Limb (tissue), 2 donors: ENCODE measurements at regions not wholly inside any gene's neighbourhood (a gene's known extent, or its start where the extent isn't known, plus 50 kb on each side); places are given as distances from the start of the nearest gene placed in this dataset.

ENCODE experiments used
- DNase-seq, 2 donors: peaks; one replicate each; pipeline ENCODE4 v3.0.0-alpha.2; 2016; ENCODE audit errors: extremely low spot score in 2 of 2

DNA sequence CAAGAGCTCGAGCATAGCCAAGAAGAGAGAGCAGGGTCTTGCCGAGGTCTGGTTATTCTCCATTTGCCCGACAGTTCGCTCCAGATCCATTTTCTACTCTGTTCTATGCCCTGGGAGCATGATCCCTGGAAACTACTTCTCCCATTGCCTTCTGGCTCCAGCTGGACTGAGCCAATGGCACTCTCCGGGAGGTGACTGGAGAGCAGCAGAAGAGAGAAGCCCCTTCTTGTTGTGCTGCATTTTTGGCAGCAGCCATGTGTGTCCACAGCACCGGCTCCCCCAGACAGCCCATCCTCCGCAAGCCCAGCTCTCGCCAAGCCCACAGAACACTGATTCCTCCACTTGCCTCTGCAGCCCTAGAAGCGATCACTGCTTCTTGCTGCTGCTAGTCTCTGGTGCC, 345.5 kb downstream of the TNS1 start:
- DNase-seq = no peak

- no peak for DNase-seq
Observed at GRCh38 chr2:217656316-217656715, 346.5 kb downstream of the TNS1 start.

- DNase-seq = no peak
Observed at GRCh38 chr2:217655651-217656050, 347.1 kb downstream of the TNS1 start.

DNA sequence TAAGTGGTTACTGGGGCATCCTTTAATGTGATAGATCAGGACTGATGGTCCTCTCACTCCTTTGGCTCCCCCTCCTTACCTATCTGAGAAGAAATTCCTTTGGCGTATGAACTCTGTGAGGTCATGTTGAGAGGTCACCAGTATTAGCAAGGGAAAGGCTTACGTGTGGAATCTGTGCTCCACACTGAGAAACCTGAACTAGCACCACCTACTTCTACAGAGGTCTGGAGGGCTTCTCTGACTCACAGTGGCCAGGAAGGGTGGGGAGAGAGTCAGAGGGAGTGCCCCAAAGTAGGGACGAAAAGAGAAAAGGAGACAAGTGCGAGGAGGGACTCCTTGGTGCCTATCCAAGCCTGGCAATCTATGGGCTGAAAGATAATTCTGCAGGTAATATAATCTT, 348.6 kb downstream of the TNS1 start:
- DNase-seq = no peak

- DNase-seq = peak in 1 of 2 donors; percentile 45
Observed at GRCh38 chr2:217652761-217653639, 349.8 kb downstream of the TNS1 start.

GRCh38 chr2:217650716-217651360, 352.0 kb downstream of the TNS1 start:
- peak; percentile 40 to 70 for DNase-seq

DNA sequence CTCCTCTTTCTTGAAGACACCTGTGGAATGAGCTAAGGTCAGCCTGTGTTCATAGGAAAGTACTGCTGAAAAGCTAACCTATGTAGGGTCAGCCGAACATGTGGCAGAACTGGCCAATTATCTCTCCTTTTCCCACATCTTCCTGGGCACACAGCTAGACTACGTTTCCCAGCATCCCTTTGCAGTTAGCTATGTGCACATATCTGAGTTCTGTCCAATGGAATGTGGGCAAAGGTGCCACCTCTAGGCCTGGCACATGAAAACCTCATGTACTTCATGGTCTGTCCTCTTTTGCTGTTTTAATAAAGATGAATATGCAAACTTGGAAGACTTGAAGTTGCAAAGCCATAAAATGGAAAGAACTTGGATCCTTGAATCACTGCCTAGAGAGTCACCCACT, 352.6 kb downstream of the TNS1 start:
- no peak for DNase-seq

GRCh38 chr2:217647925-217648324, 354.9 kb downstream of the TNS1 start:
- DNase-seq = no peak

DNA sequence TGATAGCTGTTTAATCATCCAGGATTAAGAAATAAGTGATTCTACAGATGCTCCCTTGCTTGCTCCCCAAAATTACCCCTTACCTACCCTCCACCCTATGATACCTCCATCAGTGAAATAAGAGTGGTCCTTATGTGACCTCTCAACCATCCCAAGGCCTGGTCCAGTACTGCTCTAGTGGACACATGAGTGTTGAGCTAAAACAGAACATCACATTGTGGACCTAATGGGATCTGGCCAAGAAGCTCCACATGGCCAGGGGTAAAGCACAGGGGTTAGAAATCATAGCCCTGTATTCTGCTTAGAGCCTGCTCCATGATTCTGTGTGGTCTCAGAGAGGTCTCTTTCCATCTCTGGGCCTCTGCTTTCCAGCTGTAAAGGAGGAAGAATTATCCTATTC, 355.6 kb downstream of the TNS1 start:
- DNase-seq = no peak

- no peak for DNase-seq
Observed at GRCh38 chr2:217645896-217646295, 356.9 kb downstream of the TNS1 start.

GRCh38 chr2:217643789-217644301, 358.9 kb downstream of the TNS1 start:
- DNase-seq = peak; percentile 69 to 88

DNA sequence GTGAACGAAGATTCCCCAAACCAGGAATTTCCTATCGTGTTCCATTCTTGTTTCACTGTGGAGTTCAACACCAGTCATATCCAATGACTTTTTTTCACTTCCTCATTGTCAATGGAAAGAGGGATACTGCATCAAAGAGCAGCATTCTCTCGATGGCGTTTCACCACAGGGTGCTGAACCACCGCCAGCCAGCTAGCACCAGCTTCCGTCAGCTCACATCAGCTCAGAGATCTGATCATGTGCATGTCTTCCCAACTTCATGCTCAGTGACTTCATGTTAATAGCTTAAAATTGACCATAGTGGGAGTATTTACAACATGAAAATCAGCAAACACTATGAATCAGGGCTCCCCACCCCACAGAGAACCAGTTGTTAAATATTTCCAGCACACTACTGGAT, 359.9 kb downstream of the TNS1 start:
- no peak for DNase-seq

DNA sequence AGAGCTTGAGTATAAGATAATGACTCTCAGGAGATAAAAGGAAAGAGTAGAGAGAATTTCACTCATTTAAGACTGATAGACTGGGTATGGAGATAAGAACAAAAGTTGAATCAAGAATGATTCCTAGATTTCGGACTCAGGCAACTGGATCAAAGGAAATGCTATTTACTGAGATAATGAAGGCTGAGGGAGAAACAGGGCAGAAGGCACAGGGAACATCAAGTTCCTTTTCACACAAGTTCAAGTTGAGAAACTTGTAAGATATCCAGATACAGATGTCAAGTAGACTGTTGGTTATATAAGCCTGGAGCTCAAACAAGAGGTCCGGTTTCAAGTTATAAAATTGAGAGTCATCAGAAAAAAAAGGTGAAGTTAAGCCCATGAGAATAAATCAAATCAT, 360.8 kb downstream of the TNS1 start:
- no peak for DNase-seq

- DNase-seq = no peak
Observed at GRCh38 chr2:217639481-217639880, 363.3 kb downstream of the TNS1 start.

- no peak for DNase-seq
Observed at GRCh38 chr2:217638533-217638932, 364.3 kb downstream of the TNS1 start.

- DNase-seq = no peak
Observed at GRCh38 chr2:217638031-217638430, 364.8 kb downstream of the TNS1 start.

GRCh38 chr2:217636991-217637561, 365.7 kb downstream of the TNS1 start:
- DNase-seq = peak; percentile 55 to 62

DNA sequence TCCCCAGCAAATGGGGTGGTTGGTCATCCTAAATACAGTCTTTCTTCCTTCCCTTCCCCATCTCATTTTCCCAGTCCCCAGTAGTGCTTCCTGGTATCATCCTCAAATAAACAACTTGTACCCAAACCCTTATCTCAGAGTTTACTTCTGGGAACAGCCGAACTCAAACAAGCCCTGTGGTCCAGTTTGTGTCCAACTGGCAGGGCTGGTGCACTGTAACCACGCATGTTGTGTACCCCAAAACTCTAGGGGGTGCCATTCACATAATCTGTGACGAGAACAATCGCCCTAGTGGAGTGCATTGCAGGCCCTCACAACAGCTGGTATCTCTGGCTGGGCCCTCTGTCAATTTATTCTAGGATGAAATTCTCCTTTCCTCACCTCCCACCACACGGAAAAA, 366.2 kb downstream of the TNS1 start:
- DNase-seq = no peak

DNA sequence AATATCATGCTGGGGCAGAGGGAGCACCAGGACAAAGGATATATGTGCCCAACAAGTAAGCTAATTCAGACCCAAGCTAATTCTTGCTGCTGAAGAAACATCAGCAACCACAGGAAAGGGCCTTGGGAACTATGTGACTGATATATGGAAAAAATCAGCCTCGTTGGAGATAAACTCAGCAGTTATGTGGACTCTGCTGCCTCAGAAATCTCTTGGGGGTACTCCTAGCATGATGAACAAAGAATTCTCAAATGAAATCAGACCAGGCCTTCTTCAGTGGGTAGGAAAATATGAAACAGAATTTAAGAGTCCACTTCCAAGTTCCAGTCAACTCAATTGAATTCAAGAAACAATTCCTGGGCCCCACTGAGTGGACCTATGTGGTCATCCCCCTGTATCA, 367.9 kb downstream of the TNS1 start:
- DNase-seq = no peak

DNA sequence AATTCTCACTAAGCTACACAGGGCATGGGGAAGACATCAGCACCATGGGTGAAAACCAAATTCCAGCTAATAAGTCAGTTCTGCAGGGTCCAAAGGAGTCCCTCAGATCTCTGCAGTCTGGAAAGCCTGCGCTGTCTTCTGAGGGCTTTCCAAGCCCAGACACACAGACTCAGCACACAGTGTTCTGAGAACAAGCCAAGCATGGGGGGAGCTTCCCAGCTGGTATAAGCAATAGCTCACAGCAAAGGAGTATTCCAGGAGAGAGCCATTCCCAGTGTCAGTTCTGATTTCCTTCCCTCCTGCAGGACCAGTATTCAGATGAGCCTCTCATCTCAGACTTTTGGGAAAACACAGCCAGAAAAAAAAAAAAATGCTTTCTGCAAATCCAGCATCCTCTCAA, 370.8 kb downstream of the TNS1 start:
- peak in 1 of 2 donors; percentile 40 for DNase-seq

DNA sequence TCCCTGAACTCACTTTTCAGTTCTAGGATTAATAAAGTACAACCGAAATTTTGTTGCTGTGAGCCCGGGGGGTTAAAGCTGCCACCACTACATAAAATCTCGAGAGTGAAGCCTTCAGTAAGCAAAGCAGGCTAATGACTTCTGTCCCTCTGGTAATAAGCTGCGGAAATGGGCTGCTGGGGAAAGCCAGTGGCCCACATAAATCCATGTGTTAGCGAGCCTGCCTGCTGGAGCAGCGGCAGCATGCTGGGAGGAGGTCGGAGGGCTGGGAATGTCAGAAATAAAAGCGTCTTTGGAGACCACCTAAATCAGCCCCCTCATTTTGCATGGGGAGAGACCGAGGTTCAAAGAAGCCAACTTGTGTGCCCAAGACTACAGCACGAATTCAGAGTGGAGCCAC, 371.7 kb downstream of the TNS1 start:
- no peak for DNase-seq

GRCh38 chr2:217629347-217629746, 373.4 kb downstream of the TNS1 start:
- DNase-seq = no peak
